ENCODE measurements at regions not wholly inside any gene's neighbourhood (a gene's known extent, or its start where the extent isn't known, plus 50 kb on each side); places are given as distances from the start of the nearest gene placed in this dataset.
"Not testable (repeated sequence)": the region's sequence is repeated elsewhere in the genome, so short reads cannot be mapped to it uniquely, and the experiment has no call there.

DNA sequence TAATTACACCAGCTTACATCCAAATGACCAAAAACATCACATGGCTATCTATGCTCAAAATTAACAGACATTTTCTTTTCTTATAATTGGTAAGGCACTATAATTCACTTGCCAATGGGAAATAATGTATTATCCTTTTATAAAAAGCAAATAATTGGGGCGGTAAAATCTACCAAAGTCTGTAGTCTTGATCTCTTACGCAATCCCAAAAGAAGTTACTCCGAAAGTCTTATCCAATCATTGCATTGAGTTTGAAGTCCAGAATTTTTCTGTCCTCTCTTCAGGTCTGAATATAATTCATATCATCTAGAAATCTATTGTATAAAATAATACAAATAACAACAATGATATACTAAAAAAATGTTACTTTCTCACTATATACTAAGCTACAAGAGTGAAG is 273.3 kb upstream of the CADM2 start:
- no peak overlapping the region for H3K4me3 ChIP-seq (ENCODE audit: control insufficient read depth, low read depth, low read length)
- TF ChIP-seq, protein P1, sequence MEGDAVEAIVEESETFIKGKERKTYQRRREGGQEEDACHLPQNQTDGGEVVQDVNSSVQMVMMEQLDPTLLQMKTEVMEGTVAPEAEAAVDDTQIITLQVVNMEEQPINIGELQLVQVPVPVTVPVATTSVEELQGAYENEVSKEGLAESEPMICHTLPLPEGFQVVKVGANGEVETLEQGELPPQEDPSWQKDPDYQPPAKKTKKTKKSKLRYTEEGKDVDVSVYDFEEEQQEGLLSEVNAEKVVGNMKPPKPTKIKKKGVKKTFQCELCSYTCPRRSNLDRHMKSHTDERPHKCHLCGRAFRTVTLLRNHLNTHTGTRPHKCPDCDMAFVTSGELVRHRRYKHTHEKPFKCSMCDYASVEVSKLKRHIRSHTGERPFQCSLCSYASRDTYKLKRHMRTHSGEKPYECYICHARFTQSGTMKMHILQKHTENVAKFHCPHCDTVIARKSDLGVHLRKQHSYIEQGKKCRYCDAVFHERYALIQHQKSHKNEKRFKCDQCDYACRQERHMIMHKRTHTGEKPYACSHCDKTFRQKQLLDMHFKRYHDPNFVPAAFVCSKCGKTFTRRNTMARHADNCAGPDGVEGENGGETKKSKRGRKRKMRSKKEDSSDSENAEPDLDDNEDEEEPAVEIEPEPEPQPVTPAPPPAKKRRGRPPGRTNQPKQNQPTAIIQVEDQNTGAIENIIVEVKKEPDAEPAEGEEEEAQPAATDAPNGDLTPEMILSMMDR (IDR thresholded peaks at IDR 0.05; ENCODE audit: control insufficient read depth, insufficient read depth, low read depth, low read length, missing control alignments), result no peak
- DNase-seq (ENCODE audit: low read depth), result no peak

DNA sequence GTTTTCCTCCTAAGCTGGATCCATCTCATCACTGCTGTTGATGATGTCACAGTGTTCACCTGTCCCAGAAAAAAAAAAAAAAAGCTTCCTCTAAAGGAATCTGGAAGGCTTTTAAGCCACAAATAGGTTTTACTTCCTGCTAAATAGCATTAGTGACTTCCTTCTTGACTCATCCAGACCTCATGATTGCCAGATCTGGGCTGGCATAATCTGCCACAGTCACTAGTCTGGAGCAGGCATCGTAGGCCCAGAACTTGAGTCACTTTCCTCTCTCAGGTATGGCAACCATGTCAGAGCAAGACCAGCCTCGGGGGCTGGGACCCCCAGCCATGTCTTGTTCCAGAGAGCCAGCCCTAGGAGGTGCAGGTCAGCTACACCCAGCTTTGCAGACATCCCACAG is 266.5 kb upstream of the CADM2 start:
- TF ChIP-seq, protein P1 (IDR thresholded peaks at IDR 0.05; ENCODE audit: control insufficient read depth, insufficient read depth, low read depth, low read length, missing control alignments), result no peak
- no peak overlapping the region for H3K4me3 ChIP-seq (ENCODE audit: control insufficient read depth, low read depth, low read length)
- DNase-seq (ENCODE audit: low read depth), result no peak

DNA sequence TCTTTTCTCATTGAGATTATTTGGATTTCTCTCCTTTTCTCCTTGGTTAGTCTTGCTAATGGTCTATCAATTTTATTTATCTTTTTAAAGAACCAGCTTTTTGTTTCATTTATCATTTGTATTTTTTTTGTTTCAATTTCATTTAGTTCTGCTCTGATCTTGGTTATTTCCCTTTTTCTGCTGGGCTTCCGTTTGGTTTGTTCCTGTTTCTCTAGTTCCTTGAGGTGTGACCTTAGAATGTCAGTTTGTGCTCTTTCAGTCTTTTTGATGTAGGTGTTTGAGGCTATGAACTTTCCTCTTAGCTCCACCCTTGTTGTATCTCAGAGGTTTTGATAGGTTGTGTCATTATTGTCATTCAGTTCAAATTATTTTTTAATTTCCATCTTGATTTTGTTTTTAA is 248.5 kb upstream of the CADM2 start:
- DNase-seq (ENCODE audit: low read depth); H3K4me3 ChIP-seq (ENCODE audit: control insufficient read depth, low read depth, low read length): not testable (repeated sequence)

DNA sequence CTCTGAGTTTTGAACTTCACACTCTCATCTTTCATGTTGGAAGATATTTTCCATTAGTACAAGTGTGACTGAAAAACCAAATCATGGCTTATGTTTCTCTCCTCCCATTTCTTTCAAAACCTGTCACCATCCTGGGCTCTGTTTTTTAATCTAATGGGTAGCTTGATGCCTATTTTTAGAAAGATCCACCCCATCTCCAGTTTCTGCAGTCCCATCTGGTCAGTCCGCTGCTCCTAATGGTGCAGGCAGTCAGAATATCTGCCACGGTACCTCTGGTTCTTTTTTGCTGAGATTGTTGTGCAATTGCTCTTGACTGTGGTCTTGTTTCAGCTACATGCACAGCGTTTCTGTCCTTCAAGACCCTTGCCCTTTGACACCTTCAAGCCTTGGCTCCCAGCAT is 240.9 kb upstream of the CADM2 start:
- DNase-seq (ENCODE audit: low read depth), result no peak
- TF ChIP-seq, protein P1 (IDR thresholded peaks at IDR 0.05; ENCODE audit: control insufficient read depth, insufficient read depth, low read depth, low read length, missing control alignments), result no peak
- H3K4me3 ChIP-seq (ENCODE audit: control insufficient read depth, low read depth, low read length), result no peak overlapping the region

DNA sequence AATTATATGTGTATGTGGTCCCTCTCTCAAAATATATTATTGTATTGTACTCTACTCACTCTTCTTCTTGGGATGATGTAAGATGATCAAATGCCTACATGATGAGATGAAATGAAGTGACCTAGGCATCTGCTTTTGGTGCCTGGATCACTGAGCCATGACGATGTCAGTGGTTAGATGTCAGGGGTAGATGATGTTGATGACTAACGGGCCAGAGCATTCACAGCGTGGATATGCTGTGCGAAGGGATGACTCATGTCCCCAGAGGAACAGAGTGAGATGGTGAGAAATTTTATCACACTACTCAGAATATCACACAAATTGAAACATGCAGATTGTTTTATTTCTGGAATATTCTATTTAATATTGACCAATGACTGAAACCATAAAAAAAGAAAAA is 233.9 kb upstream of the CADM2 start:
- H3K4me3 ChIP-seq (ENCODE audit: control insufficient read depth, low read depth, low read length), result no peak overlapping the region
- no peak for DNase-seq (ENCODE audit: low read depth)
- TF ChIP-seq, protein P1 (IDR thresholded peaks at IDR 0.05; ENCODE audit: control insufficient read depth, insufficient read depth, low read depth, low read length, missing control alignments), result no peak

DNA sequence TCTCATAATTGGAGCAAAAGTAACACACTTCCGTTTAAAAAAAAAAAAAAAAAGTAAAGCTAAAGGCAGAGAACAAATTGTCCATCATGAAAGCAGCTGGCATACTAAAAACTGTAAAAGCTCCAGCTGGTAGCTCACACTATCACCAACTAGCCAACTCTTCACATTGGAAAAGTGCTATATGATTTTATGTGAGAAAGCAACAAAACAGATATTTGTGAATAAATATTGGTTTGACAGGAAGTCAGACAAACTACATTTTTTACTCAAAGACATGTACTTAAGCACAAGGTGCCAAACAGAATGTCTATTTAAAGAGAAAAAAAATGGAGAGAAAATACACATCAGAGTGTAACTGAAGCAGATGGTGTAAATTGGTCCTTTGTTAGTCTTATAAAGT is 231.2 kb upstream of the CADM2 start:
- H3K4me3 ChIP-seq (ENCODE audit: control insufficient read depth, low read depth, low read length), result no peak overlapping the region
- TF ChIP-seq, protein P1 (IDR thresholded peaks at IDR 0.05; ENCODE audit: control insufficient read depth, insufficient read depth, low read depth, low read length, missing control alignments), result no peak
- no peak for DNase-seq (ENCODE audit: low read depth)

DNA sequence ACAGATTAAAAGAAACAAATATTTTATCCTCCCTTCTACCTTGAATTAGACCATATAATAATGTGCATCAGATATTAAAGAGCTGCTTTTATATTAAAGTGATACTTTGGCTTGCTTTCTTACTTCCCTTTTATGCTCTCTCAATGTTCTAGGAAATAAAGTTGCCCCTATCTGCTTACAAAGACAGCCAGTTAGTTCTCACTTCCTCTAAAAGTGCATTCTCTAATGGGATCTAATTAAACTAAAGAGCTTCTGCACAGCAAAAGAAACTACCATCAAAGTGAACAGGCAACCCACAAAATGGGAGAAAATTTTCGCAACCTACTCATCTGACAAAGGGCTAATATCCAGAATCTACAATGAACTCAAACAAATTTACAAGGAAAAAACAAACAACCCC is 224.1 kb upstream of the CADM2 start:
- H3K4me3 ChIP-seq (ENCODE audit: control insufficient read depth, low read depth, low read length); DNase-seq (ENCODE audit: low read depth): not testable (repeated sequence)

DNA sequence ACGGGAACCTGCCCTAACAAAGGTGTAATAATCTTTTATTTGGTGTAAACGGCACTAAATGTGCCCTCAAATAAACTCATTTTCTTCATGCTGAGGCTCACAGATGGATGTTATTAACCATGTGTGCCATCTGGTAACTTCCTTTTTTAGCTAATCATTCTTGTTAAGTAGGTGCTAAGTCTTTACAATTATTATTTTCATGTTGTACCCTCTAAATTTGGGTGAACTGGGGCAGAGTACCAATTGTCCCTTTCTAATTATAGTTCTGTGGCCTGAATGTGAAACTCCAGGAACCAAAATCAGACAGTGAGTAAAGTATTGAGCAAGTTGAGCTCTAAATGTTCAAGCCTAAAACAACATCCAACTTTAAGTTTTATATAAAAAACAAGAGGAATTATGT is 220.7 kb upstream of the CADM2 start:
- TF ChIP-seq, protein P1 (IDR thresholded peaks at IDR 0.05; ENCODE audit: control insufficient read depth, insufficient read depth, low read depth, low read length, missing control alignments), result no peak
- DNase-seq (ENCODE audit: low read depth), result no peak

More for the DNA sequence above, 220.7 kb upstream of the CADM2 start:
- no peak overlapping the region for H3K4me3 ChIP-seq (ENCODE audit: control insufficient read depth, low read depth, low read length)

Data from AG09309 (cell line).